HG03103 (cell line): ENCODE measurements at regions not wholly inside any gene's neighbourhood (a gene's known extent, or its start where the extent isn't known, plus 50 kb on each side); places are given as distances from the start of the nearest gene placed in this dataset.
"Not testable (repeated sequence)": the region's sequence is repeated elsewhere in the genome, so short reads cannot be mapped to it uniquely, and the experiment has no call there.

Experiments
- ATAC-seq: cut with Tn5 transposase; IDR thresholded peaks from one replicate; pipeline ENCODE4 v1.9.1; 2021; ENCODE audit warnings: low read depth; ENCODE audit not compliant: unreplicated experiment

- ATAC-seq, result peak; percentile 77
Observed at GRCh38 chr4:15162465-15163283, 160.4 kb downstream of the CPEB2 start.

GRCh38 chr4:15163284-15163645 lies 161.0 kb downstream of the CPEB2 start:
- ATAC-seq, result no peak

GRCh38 chr4:15164571-15164970 lies 162.3 kb downstream of the CPEB2 start:
- no peak for ATAC-seq

- no peak for ATAC-seq
Observed at GRCh38 chr4:15167743-15168142, 165.5 kb downstream of the CPEB2 start.

- no peak for ATAC-seq
Observed at GRCh38 chr4:15168759-15169158, 166.5 kb downstream of the CPEB2 start.

GRCh38 chr4:15171725-15172124 lies 169.4 kb downstream of the CPEB2 start:
- ATAC-seq, result no peak

- no peak for ATAC-seq
Observed at GRCh38 chr4:15173251-15173650, 171.0 kb downstream of the CPEB2 start.

- not testable (repeated sequence) for ATAC-seq
Observed at GRCh38 chr4:15174168-15174567, 171.9 kb downstream of the CPEB2 start.

- ATAC-seq, result not testable (repeated sequence)
Observed at GRCh38 chr4:15179842-15180241, 177.6 kb downstream of the CPEB2 start.

- ATAC-seq, result no peak
Observed at GRCh38 chr4:15182600-15183220, 180.4 kb downstream of the CPEB2 start.

GRCh38 chr4:15186149-15186548 lies 183.9 kb downstream of the CPEB2 start:
- no peak for ATAC-seq

GRCh38 chr4:15186806-15187205 lies 184.5 kb downstream of the CPEB2 start:
- ATAC-seq, result no peak

- ATAC-seq, result peak; percentile 62
Observed at GRCh38 chr4:15188605-15189539, 186.6 kb downstream of the CPEB2 start.

- ATAC-seq, result no peak
Observed at GRCh38 chr4:15194520-15194919, 192.2 kb downstream of the CPEB2 start.

GRCh38 chr4:15197005-15197404 lies 194.7 kb downstream of the CPEB2 start:
- ATAC-seq, result no peak

- no peak for ATAC-seq
Observed at GRCh38 chr4:15198070-15198727, 195.9 kb downstream of the CPEB2 start.

- ATAC-seq, result no peak
Observed at GRCh38 chr4:15201782-15202181, 199.5 kb downstream of the CPEB2 start.

GRCh38 chr4:15202481-15202880 lies 200.2 kb downstream of the CPEB2 start:
- ATAC-seq, result no peak

GRCh38 chr4:15206526-15206925 lies 204.2 kb downstream of the CPEB2 start:
- ATAC-seq, result not testable (repeated sequence)

- ATAC-seq, result no peak
Observed at GRCh38 chr4:15213302-15213970, 211.2 kb downstream of the CPEB2 start.
